Activated T-helper 9 cell treated with anti-CD3 and anti-CD28 coated beads, Interleukin-2, amount 50 U/mL, for 16 hours (primary cell): ENCODE measurements at regions not wholly inside any gene's neighbourhood (a gene's known extent, or its start where the extent isn't known, plus 50 kb on each side); places are given as distances from the start of the nearest gene placed in this dataset.

Experiments used
- DNase-seq: peaks from one replicate; pipeline ENCODE4 v3.0.0-alpha.2; 2020; ENCODE audit warnings: low read depth

DNA sequence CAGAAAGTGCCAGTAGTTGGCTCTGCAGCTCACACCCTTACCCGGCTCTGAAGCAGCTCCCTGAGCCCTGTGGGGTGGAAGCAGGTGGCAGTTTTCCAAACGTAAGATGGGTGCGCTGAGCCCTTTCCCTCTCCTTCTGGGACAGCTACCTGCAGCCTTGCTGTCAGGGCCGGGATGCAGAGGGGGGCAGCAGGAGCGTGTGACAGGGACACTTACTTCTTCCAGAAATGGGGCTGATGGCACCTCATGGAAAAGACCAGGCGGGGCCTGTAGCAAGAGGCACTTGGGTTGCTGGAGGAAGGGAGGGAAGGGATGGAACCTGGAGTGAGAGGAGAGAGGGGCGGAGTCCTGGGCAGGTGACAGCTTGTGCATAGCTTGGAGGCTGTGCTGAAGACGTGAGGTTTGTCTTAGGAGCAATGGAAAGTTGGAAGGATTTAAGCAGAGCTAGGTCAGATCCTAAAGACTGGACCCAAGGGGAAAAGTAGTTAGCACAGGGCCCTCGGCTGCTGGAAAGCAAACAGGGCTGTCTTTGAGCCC lies 216.8 kb upstream of the RPL38 start:
- no peak for DNase-seq

GRCh38 chr17:73987395-73987794 lies 216.1 kb upstream of the RPL38 start:
- no peak for DNase-seq

DNA sequence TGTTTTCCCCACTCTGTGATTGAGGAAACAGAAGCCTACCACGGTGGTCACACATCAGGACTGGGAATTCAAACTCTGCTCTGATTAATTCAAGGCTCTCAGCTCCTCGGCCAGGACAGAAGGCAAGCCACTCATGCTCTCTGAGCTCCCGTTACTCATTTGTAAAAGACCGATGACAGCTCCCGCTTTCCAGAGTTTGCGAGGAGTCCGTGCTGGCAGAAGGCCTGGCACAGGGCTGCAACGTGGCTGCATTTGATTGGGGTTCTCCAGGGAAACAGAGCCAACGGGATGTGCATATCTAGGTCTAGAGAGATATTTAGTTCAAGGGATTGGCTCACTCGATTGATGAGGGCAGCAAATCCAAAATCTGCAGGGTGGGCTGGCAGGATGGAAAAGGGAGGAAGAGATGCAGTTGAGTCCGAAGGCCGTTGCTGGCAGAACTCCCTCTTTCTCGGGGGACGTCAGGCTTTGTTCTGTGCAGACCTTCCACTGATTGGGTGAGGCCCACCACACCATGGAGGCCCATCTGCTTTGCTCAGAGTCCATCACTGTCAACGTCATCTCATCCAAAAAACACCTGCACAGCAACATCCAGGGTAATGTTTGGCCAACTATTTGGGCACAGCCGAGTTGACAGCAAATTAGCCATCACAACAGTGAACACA lies 215.5 kb upstream of the RPL38 start:
- DNase-seq: no peak

- no peak for DNase-seq
Measured at GRCh38 chr17:73989671-73990070, 213.8 kb upstream of the RPL38 start.

GRCh38 chr17:73990290-73990689 lies 213.2 kb upstream of the RPL38 start:
- no peak for DNase-seq

DNA sequence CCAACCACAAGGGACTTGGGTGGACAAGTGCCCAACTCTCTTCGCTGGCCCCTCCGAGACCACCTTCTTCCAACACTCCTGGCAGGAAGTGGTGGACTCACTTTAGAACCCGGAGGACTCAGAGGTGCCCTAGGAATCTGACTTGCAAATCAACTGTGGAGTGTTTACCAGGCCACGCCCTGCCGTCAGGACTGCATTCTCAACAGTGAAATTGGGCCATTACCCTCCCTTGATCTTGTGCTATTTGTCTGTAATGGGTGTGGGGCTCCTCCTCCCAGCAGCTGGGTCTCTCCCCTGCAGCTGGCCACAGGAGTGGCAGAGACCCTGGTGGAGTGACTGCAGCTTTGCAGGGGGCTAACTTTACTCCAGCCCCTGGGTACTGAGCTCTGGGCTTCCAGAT lies 212.2 kb upstream of the RPL38 start:
- no peak for DNase-seq

DNA sequence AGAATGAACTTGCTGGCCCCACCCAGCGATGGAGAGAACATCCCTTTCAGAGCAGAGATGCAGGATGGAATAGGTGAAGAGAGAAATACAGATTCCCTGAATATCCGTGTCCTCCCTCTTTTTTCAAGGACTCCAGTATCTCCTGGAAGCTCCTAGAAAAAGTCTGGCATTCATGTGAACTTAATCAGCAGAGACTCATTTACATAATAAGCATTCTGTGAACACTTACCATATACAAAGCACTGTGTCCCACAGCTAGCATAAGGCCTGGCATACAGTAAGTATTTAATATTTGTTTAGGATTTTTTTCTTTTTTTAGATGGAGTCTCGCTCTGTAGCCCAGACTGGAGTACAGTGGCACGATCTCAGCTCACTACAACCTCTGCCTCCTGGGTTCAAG lies 208.5 kb upstream of the RPL38 start:
- no peak for DNase-seq

DNA sequence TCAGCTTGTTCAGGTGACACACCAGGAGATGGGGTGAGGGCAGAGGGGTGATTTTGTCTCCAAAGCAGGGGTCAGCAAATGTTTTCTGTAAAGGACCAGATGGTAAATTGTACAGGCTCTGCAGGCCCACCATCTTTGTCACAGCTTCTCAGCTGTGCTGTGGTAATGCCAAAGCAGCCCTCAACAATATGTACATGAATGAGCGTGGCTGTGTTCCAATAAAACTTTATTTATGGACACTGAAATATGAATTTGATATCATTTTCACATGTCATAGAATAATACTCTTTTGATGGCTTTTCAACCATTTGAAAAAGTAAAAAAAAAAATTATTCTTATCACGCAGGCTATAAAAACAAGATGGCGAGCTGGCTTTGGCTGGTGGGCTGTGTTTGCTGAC lies 206.4 kb upstream of the RPL38 start:
- no peak for DNase-seq

- no peak for DNase-seq
Measured at GRCh38 chr17:73998249-73998648, 205.2 kb upstream of the RPL38 start.

GRCh38 chr17:73998653-73999645 lies 204.5 kb upstream of the RPL38 start:
- peak; percentile 14 for DNase-seq

GRCh38 chr17:74001145-74001544 lies 202.3 kb upstream of the RPL38 start:
- no peak for DNase-seq

- no peak for DNase-seq
Measured at GRCh38 chr17:74002241-74002640, 201.2 kb upstream of the RPL38 start.

GRCh38 chr17:74004056-74004455 lies 199.4 kb upstream of the RPL38 start:
- DNase-seq: no peak

DNA sequence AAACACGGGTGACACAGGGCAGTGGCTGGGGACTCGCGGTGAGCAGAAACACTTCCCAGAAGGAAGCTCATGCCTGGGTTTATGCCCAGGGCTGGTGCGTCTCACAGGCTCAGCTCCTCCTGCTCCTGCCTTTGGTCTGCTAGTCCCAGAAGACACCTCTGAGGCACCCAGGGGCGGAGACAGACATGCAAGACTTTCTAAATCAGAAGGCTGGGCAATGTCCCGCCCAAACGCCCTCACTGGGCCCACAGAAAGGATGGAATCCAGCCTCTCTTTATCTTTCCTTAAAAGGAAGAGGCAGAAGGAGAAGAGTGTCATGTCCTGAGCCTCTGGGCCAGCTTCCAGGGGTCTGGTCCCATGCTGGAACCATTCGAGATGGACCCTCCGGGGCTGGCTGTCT lies 197.7 kb upstream of the RPL38 start:
- DNase-seq: no peak

GRCh38 chr17:74006371-74006770 lies 197.1 kb upstream of the RPL38 start:
- DNase-seq: no peak

DNA sequence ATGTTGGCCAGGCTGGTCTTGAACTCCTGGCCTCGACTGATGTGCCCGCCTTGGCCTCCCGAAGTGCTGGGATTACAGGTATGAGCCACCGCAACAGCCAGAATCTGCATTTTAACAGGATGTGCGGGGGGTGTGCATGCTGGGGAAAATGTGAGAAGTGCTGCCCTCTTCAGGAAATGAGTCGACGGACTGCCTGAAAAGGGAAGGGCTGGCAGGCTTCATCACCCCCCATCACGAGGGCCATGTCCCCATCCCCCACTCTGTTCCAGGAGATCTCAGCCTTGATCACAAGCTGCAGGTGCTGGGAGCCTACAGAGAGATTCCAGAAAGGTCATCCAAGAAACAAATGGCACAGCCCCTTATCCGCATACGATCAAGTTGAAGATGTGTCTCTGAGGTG lies 195.3 kb upstream of the RPL38 start:
- no peak for DNase-seq

- no peak for DNase-seq
Measured at GRCh38 chr17:74009056-74009625, 194.3 kb upstream of the RPL38 start.

DNA sequence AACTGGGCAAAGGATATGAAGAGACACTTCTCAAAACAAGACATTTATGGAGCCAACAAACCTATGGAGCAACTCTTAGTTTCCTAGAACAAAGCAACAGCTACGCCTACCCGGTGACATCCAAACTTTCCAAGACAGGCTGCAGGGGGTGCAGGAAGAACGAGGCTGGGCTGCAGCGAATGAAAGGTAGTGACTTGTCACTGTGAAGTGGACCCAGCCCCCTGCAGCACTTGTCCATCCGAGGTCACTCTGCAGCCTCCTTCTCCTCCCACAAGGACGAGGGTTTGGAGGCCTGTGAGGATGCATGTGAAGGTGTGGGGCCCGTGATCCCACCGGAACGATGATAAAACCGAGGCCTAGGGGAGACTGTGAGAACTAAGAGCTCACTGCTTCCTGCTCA lies 192.6 kb upstream of the RPL38 start:
- DNase-seq: no peak

GRCh38 chr17:74011966-74012365 lies 191.5 kb upstream of the RPL38 start:
- no peak for DNase-seq

GRCh38 chr17:74012465-74012864 lies 191.0 kb upstream of the RPL38 start:
- no peak for DNase-seq

- no peak for DNase-seq
Measured at GRCh38 chr17:74015316-74015715, 188.2 kb upstream of the RPL38 start.

- DNase-seq: no peak
Measured at GRCh38 chr17:74015990-74016389, 187.5 kb upstream of the RPL38 start.

DNA sequence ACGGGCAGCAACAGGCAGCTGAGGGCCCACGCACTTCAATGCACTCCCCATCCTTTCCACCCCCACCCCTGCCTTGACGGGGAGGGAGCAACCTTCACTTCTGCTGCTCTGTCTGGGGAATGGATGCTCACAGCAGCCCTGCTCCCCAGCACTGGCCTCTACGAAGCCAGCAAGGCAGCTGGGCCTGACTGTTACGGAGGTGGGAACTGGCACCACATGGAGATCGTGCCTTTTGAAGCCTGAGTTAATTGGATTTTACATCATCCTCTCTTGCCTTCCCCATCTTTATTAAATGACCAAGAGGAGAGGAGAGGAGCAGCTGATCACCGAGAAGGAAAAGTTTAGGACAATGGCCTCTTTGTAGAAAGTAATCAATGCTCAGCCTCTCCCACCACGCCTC lies 187.0 kb upstream of the RPL38 start:
- no peak for DNase-seq
